GM12891 (cell line): ENCODE measurements at regions not wholly inside any gene's neighbourhood (a gene's known extent, or its start where the extent isn't known, plus 50 kb on each side); places are given as distances from the start of the nearest gene placed in this dataset.

Experiments used
- DNase-seq: peaks from one replicate; pipeline ENCODE4 v3.0.0; 2011; ENCODE audit warnings: low spot score; ENCODE audit not compliant: insufficient read length
- FAIRE-seq: peaks from 2 replicates; lab custom pipeline; 2011; peaks lifted over from hg19 to GRCh38; lab: Jason Lieb, UNC
- PAX5 ChIP-seq: IDR thresholded peaks from 2 replicates; pipeline ENCODE4 v1.6.1; 2011; ENCODE audit warnings: low read length, moderate library complexity, mild to moderate bottlenecking; ENCODE audit not compliant: insufficient read depth, severe bottlenecking
- POLR2A ChIP-seq: IDR thresholded peaks from 2 replicates; pipeline ENCODE4 v1.6.1; 2011; ENCODE audit warnings: low read depth, low read length, control low read depth
- POLR2AphosphoS5 ChIP-seq: IDR thresholded peaks from 2 replicates; pipeline ENCODE4 v1.6.1; 2011; ENCODE audit warnings: low read depth, low read length, control low read depth
- POU2F2 ChIP-seq: IDR thresholded peaks from 2 replicates; pipeline ENCODE4 v1.6.1; 2011; ENCODE audit warnings: low read depth, mild to moderate bottlenecking, control low read depth, low read length, moderate library complexity
- SPI1 ChIP-seq: IDR thresholded peaks from 2 replicates; pipeline ENCODE4 v1.6.1; 2011; ENCODE audit warnings: low read depth, low read length, control low read depth
- TAF1 ChIP-seq: IDR thresholded peaks from 2 replicates; pipeline ENCODE4 v1.6.1; 2011; ENCODE audit warnings: low read depth, low read length, control low read depth

GRCh38 chr5:66234241-66234640 is 90.1 kb downstream of the SREK1 start:
- no peak for FAIRE-seq
- no peak for TF ChIP-seq PAX5
- TF ChIP-seq TAF1, result no peak
- TF ChIP-seq POLR2AphosphoS5, result no peak
- no peak for TF ChIP-seq POU2F2
- no peak for TF ChIP-seq POLR2A
- no peak for TF ChIP-seq SPI1
- no peak for DNase-seq

GRCh38 chr5:66238435-66238834 is 94.3 kb downstream of the SREK1 start:
- FAIRE-seq, result no peak
- DNase-seq, result no peak
- no peak for TF ChIP-seq POLR2A
- TF ChIP-seq SPI1, result no peak
- no peak for TF ChIP-seq TAF1
- no peak for TF ChIP-seq POU2F2
- TF ChIP-seq POLR2AphosphoS5, result no peak
- no peak for TF ChIP-seq PAX5

- no peak for DNase-seq
- FAIRE-seq, result peak; percentile 38
- TF ChIP-seq PAX5 (no peak), TAF1 (no peak), POLR2AphosphoS5 (no peak), POU2F2 (no peak), SPI1 (no peak), POLR2A (no peak)
Measured at GRCh38 chr5:66239034-66239433, 94.9 kb downstream of the SREK1 start.

GRCh38 chr5:66241136-66241825 is 97.2 kb downstream of the SREK1 start:
- no peak for FAIRE-seq
- no peak for TF ChIP-seq PAX5
- TF ChIP-seq SPI1, result no peak
- no peak for TF ChIP-seq POLR2AphosphoS5
- no peak for TF ChIP-seq TAF1
- TF ChIP-seq POLR2A, result no peak
- no peak for TF ChIP-seq POU2F2
- DNase-seq, result no peak

- no peak for DNase-seq
- TF ChIP-seq POLR2AphosphoS5 (no peak), POLR2A (no peak), PAX5 (no peak), POU2F2 (no peak), SPI1 (no peak), TAF1 (no peak)
- FAIRE-seq, result no peak
Measured at GRCh38 chr5:66242050-66242715, 98.1 kb downstream of the SREK1 start.

GRCh38 chr5:66246608-66247007 is 102.5 kb downstream of the SREK1 start:
- TF ChIP-seq POU2F2, result no peak
- no peak for TF ChIP-seq SPI1
- no peak for TF ChIP-seq PAX5
- TF ChIP-seq TAF1, result no peak
- TF ChIP-seq POLR2A, result no peak
- no peak for TF ChIP-seq POLR2AphosphoS5
- DNase-seq (no peak), FAIRE-seq (no peak)

- TF ChIP-seq POLR2AphosphoS5, result no peak
- TF ChIP-seq SPI1, result no peak
- TF ChIP-seq TAF1, result no peak
- no peak for TF ChIP-seq PAX5
- TF ChIP-seq POU2F2, result no peak
- TF ChIP-seq POLR2A, result no peak
- FAIRE-seq, result no peak
- no peak for DNase-seq
Measured at GRCh38 chr5:66247176-66247960, 103.3 kb downstream of the SREK1 start.

GRCh38 chr5:66248874-66249273 is 104.8 kb downstream of the SREK1 start:
- FAIRE-seq (no peak), DNase-seq (no peak)
- TF ChIP-seq TAF1 (no peak), POLR2AphosphoS5 (no peak), PAX5 (no peak), POLR2A (no peak), POU2F2 (no peak), SPI1 (no peak)

- no peak for TF ChIP-seq PAX5
- no peak for TF ChIP-seq TAF1
- no peak for TF ChIP-seq POLR2AphosphoS5
- TF ChIP-seq SPI1, result no peak
- TF ChIP-seq POLR2A, result no peak
- TF ChIP-seq POU2F2, result no peak
- DNase-seq, result no peak
- FAIRE-seq, result no peak
Measured at GRCh38 chr5:66249920-66250319, 105.8 kb downstream of the SREK1 start.

- no peak for DNase-seq
- TF ChIP-seq POLR2A, result no peak
- no peak for TF ChIP-seq POU2F2
- TF ChIP-seq PAX5, result no peak
- TF ChIP-seq POLR2AphosphoS5, result no peak
- no peak for TF ChIP-seq TAF1
- no peak for TF ChIP-seq SPI1
- no peak for FAIRE-seq
Measured at GRCh38 chr5:66252849-66253248, 108.7 kb downstream of the SREK1 start.
